ENCODE measurements at regions not wholly inside any gene's neighbourhood (a gene's known extent, or its start where the extent isn't known, plus 50 kb on each side); places are given as distances from the start of the nearest gene placed in this dataset.

GRCh38 chr5:21398511-21398910 lies 1410.5 kb upstream of the CDH18 start:
- TF ChIP-seq, protein P1, sequence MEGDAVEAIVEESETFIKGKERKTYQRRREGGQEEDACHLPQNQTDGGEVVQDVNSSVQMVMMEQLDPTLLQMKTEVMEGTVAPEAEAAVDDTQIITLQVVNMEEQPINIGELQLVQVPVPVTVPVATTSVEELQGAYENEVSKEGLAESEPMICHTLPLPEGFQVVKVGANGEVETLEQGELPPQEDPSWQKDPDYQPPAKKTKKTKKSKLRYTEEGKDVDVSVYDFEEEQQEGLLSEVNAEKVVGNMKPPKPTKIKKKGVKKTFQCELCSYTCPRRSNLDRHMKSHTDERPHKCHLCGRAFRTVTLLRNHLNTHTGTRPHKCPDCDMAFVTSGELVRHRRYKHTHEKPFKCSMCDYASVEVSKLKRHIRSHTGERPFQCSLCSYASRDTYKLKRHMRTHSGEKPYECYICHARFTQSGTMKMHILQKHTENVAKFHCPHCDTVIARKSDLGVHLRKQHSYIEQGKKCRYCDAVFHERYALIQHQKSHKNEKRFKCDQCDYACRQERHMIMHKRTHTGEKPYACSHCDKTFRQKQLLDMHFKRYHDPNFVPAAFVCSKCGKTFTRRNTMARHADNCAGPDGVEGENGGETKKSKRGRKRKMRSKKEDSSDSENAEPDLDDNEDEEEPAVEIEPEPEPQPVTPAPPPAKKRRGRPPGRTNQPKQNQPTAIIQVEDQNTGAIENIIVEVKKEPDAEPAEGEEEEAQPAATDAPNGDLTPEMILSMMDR (IDR thresholded peaks at IDR 0.05), result no peak

DNA sequence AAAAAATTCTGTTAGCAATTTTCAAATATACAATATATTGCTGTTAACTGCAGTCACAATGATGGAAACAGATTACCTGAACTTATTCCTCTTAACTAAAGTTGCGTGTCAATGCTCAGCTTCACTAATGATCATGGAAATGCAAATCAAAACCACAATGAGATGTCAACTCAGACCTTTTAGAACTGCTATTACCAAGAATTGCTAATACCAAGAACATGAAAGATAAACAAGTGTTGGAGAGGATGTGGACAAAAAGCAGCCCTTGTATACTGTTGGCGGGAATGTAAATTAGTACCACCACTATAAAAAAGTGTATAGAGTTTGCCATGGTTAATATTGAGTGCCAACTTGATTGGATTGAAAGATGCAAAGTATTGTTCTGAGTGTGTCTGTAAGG lies 1409.7 kb upstream of the CDH18 start:
- TF ChIP-seq, protein P1 (IDR thresholded peaks at IDR 0.05), result no peak

GRCh38 chr5:21391506-21391905 lies 1403.5 kb upstream of the CDH18 start:
- TF ChIP-seq, protein P1 (IDR thresholded peaks at IDR 0.05), result no peak

- TF ChIP-seq, protein P1 (IDR thresholded peaks at IDR 0.05), result no peak
Measured at GRCh38 chr5:21263361-21263760, 1275.4 kb upstream of the CDH18 start.

- TF ChIP-seq, protein P1 (IDR thresholded peaks at IDR 0.05), result no peak
Measured at GRCh38 chr5:21254161-21254560, 1266.2 kb upstream of the CDH18 start.

- TF ChIP-seq, protein P1 (IDR thresholded peaks at IDR 0.05), result no peak
Measured at GRCh38 chr5:21244982-21245381, 1257.0 kb upstream of the CDH18 start.

DNA sequence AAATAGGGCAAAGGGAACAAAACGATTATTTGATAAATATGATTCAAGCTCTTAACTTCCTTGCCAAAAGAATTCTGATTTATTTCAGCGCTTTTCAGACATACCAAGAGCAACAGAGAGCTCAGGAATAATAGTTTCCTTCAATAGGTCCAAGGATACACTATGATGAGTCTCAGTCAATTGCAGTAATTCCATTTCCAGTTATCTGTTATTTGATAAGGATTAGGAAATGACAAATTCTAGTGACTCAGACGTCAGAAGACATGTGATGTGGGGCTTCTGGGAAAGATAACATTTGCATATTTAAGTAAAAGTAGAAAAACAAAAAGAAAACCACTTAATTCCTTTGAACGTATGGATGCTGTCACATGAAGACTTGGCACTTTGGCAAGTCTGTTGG lies 1250.8 kb upstream of the CDH18 start:
- TF ChIP-seq, protein P1 (IDR thresholded peaks at IDR 0.05), result no peak

DNA sequence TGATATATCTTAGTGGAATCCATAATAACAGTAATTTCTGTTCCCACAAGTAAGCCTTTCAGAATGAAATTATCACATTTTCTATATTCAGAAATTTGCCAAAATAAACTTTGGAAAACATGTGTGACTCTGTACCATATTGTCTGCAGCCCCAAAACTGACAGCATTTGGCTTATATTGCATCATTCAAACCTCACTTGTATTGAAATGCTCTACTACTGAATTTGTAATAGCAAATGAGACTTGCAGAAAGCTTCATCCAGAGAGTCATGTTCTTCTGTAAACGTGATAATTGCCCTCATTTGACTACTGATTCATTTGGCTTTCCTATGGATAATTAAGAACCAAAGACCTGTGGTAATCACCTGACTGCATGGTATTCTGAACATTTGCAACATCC lies 1249.5 kb upstream of the CDH18 start:
- TF ChIP-seq, protein P1 (IDR thresholded peaks at IDR 0.05), result no peak

Data from LNCAP (cell line).